ENCODE measurements at regions not wholly inside any gene's neighbourhood (a gene's known extent, or its start where the extent isn't known, plus 50 kb on each side); places are given as distances from the start of the nearest gene placed in this dataset.

GRCh38 chr3:197424674-197425484 is 126.5 kb upstream of the DLG1 start:
- Histone ChIP-seq H3K4me3 (no peak overlapping the region), H3K36me3 (ENCODE audit: insufficient read depth in 1 of 2, low read depth in 1 of 2) (no peaks in the 10 kb centered on the region), H3K27ac (no peak overlapping the region), H3K27me3 (ENCODE audit: insufficient read depth in 3 of 3, low read length in 2 of 3) (no peaks in the 10 kb centered on the region), H3K9me3 (no peaks in the 10 kb centered on the region), H3K4me1 (no peaks in the 10 kb centered on the region)
- WGBS, 3 donors = 69 to 77% (median 76%) methylated on average over 14 of the region's 14 CpGs
- ATAC-seq = no peak
- no peak for DNase-seq
- TF ChIP-seq CTCF (IDR thresholded peaks at IDR 0.05) = no peak
- intact Hi-C loops (cut with DNase I) = no loop called here

DNA sequence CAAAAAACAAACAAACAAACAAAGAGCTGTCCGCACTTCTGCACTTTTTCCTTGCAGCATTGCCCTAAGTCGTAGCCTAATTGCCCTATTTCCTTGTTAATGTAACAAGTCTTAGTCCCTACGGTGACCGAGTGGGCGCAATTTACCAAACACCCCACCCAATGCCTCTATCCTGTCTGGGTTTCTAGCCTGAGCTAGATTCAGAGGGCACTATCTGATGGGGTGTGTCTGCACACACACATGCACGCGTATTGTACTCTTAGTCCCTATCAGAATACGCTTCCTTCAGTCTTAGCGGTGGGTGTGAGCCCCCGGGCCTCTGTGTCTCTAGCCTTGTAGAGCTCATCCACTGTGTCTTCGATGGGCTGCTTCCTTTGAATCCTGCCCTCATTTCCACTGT is 125.9 kb upstream of the DLG1 start:
- no peak overlapping the region for H3K4me3 ChIP-seq
- intact Hi-C loops (cut with DNase I) = no loop called here
- no peak for TF ChIP-seq CTCF (IDR thresholded peaks at IDR 0.05)
- H3K27me3 ChIP-seq (ENCODE audit: insufficient read depth in 3 of 3, low read length in 2 of 3) = no peaks in the 10 kb centered on the region
- H3K27ac ChIP-seq = no peak overlapping the region
- 81 to 90% (median 84%) methylated on average over 11 of the region's 11 CpGs for WGBS, 3 donors
- H3K9me3 ChIP-seq = no peaks in the 10 kb centered on the region
- no peak for ATAC-seq
- no peaks in the 10 kb centered on the region for H3K36me3 ChIP-seq (ENCODE audit: insufficient read depth in 1 of 2, low read depth in 1 of 2)
- no peak for DNase-seq
- no peaks in the 10 kb centered on the region for H3K4me1 ChIP-seq

- H3K36me3 ChIP-seq (ENCODE audit: insufficient read depth in 1 of 2, low read depth in 1 of 2) = no peaks in the 10 kb centered on the region
- no peak for ATAC-seq
- WGBS, 3 donors = 42 to 55% (median 42%) methylated on average over 11 of the region's 11 CpGs
Observed at GRCh38 chr3:197423376-197423775, 125.0 kb upstream of the DLG1 start.

DNA sequence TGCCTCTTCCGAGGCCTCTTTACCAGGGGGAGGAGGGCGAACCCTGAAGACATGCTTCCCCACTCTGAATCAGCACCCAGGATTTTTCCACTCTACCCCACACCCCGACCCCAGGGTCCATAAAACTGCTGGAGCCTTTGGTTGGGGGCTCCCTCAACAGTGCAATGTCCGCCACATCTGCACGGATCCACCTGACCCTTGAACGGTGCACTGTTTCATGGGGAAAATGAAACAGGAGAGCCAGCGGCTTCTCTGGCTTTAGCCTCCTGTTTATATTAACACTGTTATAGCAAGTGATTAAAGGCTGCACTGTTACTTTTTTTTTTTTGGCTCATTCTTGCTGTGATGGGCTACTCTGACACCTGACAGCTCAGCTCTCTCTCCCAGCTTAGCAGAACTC is 124.1 kb upstream of the DLG1 start:
- ATAC-seq (no peak), DNase-seq (no peak)
- intact Hi-C loops (cut with DNase I) = no loop called here
- no peaks in the 10 kb centered on the region for H3K9me3 ChIP-seq
- no peaks in the 10 kb centered on the region for H3K36me3 ChIP-seq (ENCODE audit: insufficient read depth in 1 of 2, low read depth in 1 of 2)
- H3K27me3 ChIP-seq (ENCODE audit: insufficient read depth in 3 of 3, low read length in 2 of 3) = no peaks in the 10 kb centered on the region
- TF ChIP-seq CTCF (IDR thresholded peaks at IDR 0.05) = no peak
- H3K27ac ChIP-seq = no peak overlapping the region
- no peak overlapping the region for H3K4me3 ChIP-seq
- H3K4me1 ChIP-seq = no peaks in the 10 kb centered on the region
- WGBS, 3 donors = 75 to 81% (median 75%) methylated on average over 7 of the region's 7 CpGs

More at GRCh38 chr3:197423376-197423775, 125.0 kb upstream of the DLG1 start:
- intact Hi-C loops (cut with DNase I) = no loop called here
- Histone ChIP-seq H3K9me3 (no peaks in the 10 kb centered on the region), H3K27me3 (ENCODE audit: insufficient read depth in 3 of 3, low read length in 2 of 3) (no peaks in the 10 kb centered on the region), H3K4me3 (no peak overlapping the region), H3K27ac (no peak overlapping the region), H3K4me1 (no peaks in the 10 kb centered on the region)
- no peak for DNase-seq
- no peak for TF ChIP-seq CTCF (IDR thresholded peaks at IDR 0.05)

GRCh38 chr3:197421021-197421420 is 122.6 kb upstream of the DLG1 start:
- intact Hi-C loops (cut with DNase I) = no loop called here
- no peak for DNase-seq
- Histone ChIP-seq H3K4me3 (no peak overlapping the region), H3K27me3 (ENCODE audit: insufficient read depth in 3 of 3, low read length in 2 of 3) (no peaks in the 10 kb centered on the region), H3K9me3 (no peaks in the 10 kb centered on the region), H3K36me3 (ENCODE audit: insufficient read depth in 1 of 2, low read depth in 1 of 2) (no peaks in the 10 kb centered on the region), H3K4me1 (no peaks in the 10 kb centered on the region), H3K27ac (no peak overlapping the region)
- no peak for TF ChIP-seq CTCF (IDR thresholded peaks at IDR 0.05)
- WGBS, 3 donors = 85 to 92% (median 86%) methylated on average over 9 of the region's 9 CpGs
- no peak for ATAC-seq
